Mucosa of gallbladder (tissue), 1 donor: ENCODE measurements at regions not wholly inside any gene's neighbourhood (a gene's known extent, or its start where the extent isn't known, plus 50 kb on each side); places are given as distances from the start of the nearest gene placed in this dataset.
A peak's percentile ranks its signal among the peaks of the same experiment; 100 is the strongest.

Source experiments
- DNase-seq: peaks from one replicate; pipeline ENCODE4 v3.0.0-alpha.2; 2020; ENCODE audit warnings: low spot score
- donor health status: DM: no; HTN: no; CAD: no.

- peak; percentile 48 for DNase-seq
These were observed 53.3 kb upstream of the TAF8 start for GRCh38 chr6:41996997-41997396.

- DNase-seq: no peak
These were observed 52.9 kb upstream of the TAF8 start for GRCh38 chr6:41997456-41997855.
